Transverse colon (tissue), 4 donors: ENCODE measurements at regions not wholly inside any gene's neighbourhood (a gene's known extent, or its start where the extent isn't known, plus 50 kb on each side); places are given as distances from the start of the nearest gene placed in this dataset.

Experiments
- DNase-seq: peaks from one replicate; pipeline ENCODE4 v3.0.0-alpha.2; 2019
- H3K27ac ChIP-seq, 4 donors: fragments of 200-600 bp; sonication (generic); 2 replicates each; pipeline ENCODE4 v1.5.1; 2016 to 2018; ENCODE audit warnings: inconsistent platforms in 4 of 4
- H3K27me3 ChIP-seq: fragments of 200-600 bp; sonication (generic); 2 replicates; pipeline ENCODE4 v1.5.1; 2017; ENCODE audit warnings: inconsistent platforms
- H3K36me3 ChIP-seq, 4 donors: fragments of 200-600 bp; sonication (generic); 2 replicates each; pipeline ENCODE4 v1.5.1; 2017 to 2019; ENCODE audit warnings: inconsistent platforms in 4 of 4
- H3K4me1 ChIP-seq, 4 donors: fragments of 200-600 bp; sonication (generic); 2 replicates each; pipeline ENCODE4 v1.5.1; 2017 to 2020; ENCODE audit warnings: inconsistent platforms in 4 of 4
- H3K4me3 ChIP-seq, 4 donors: fragments of 200-600 bp; sonication (generic); 1 replicate in 1 of 4; 2 replicates in 3 of 4; pipeline versions ENCODE4 v1.5.1 to v1.6.1; 2017 to 2019; ENCODE audit warnings: inconsistent platforms in 4 of 4
- H3K9me3 ChIP-seq, 2 donors: fragments of 200-600 bp; sonication (generic); 2 replicates each; pipeline ENCODE4 v1.5.1; 2017 to 2019; ENCODE audit warnings: inconsistent platforms in 2 of 2
- CTCF ChIP-seq, 5 experiments: fragments of 200-600 bp in 3 of 5; fragments of 450-650 bp in 2 of 5; sonication (generic) in 3 of 5; IDR thresholded peaks; 1 replicate in 2 of 5; 2 replicates in 3 of 5; pipeline ENCODE4 v1.5.1; 2016 to 2017; ENCODE audit warnings: antibody characterized with exemption in 5 of 5, inconsistent platforms in 3 of 5, mild to moderate bottlenecking in 2 of 5, moderate library complexity in 1 of 5
- EP300 ChIP-seq: sonication (generic); formaldehyde crosslinking; IDR thresholded peaks from one replicate; pipeline ENCODE4 v1.6.1; 2017; ENCODE audit warnings: antibody characterized with exemption, low read depth
- POLR2A ChIP-seq: fragments of 450-650 bp; IDR thresholded peaks from one replicate; pipeline ENCODE4 v1.6.1; 2016; ENCODE audit warnings: antibody characterized with exemption, mild to moderate bottlenecking, moderate library complexity
- POLR2AphosphoS5 ChIP-seq, 3 donors: sonication (generic); formaldehyde crosslinking; IDR thresholded peaks; one replicate each; pipeline ENCODE4 v1.6.1; 2016; ENCODE audit warnings: antibody characterized with exemption in 3 of 3
- WGBS, 2 donors: methylation state at CpG; one replicate each; pipeline ENCODE4 v1.1.5; 2018; ENCODE audit warnings: low coverage in 1 of 2; 5-methylcytosine and 5-hydroxymethylcytosine counted together
- in situ Hi-C, 4 donors: fragments of 200-750 bp; cut with MboI; loops; one replicate each; pipeline versions ENCODE4 v1.15.0 to v1.15.1; 2017; ENCODE audit warnings: low sequenced_read_pairs in 3 of 4, low pct_ligation_motif_present in 1 of 4, low pct_unique_long_range_greater_than_20kb in 1 of 4
- intact Hi-C: fragments of 100-400 bp; cut with DNase I; formaldehyde crosslinking; loops from one replicate; pipeline ENCODE4 v1.15.1; 2023; ENCODE audit warnings: low total_unique reads

DNA sequence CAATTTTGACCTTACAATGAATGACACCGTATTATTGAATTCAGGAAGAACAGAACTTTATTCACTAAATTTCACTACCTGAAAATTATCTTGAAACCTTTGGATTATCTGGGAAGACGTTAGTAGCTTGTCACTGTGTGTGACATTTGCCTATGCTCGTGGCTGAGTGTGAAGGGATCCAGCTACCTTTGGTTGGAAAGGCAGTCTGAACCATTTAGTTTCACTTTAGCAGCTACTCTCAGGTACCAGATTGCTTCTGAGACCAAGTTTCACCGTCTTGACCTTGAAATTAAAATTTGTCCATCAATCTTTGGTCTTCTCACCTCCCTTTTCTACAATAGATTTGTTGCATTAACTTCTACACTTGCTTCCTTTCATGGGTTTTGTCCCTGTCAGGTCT lies 637.5 kb downstream of the MBD2 start:
- WGBS, 2 donors = 66 to 94% methylated on average over 2 to 4 of the region's 4 CpGs
- Histone ChIP-seq H3K9me3 (no peaks in the 10 kb centered on the region), H3K4me3 (no peak overlapping the region), H3K27me3 (no peaks in the 10 kb centered on the region), H3K27ac (no peak overlapping the region), H3K4me1 (no peaks in the 10 kb centered on the region), H3K36me3 (no peaks in the 10 kb centered on the region)
- intact Hi-C loops (no loop called here), in situ Hi-C loops (no loop called here)
- no peak for DNase-seq
- TF ChIP-seq POLR2A (no peak), CTCF (IDR thresholded peaks at IDR 0.05) (no peak), POLR2AphosphoS5 (IDR thresholded peaks at IDR 0.05) (no peak), EP300 (no peak)
